ENCODE measurements at regions not wholly inside any gene's neighbourhood (a gene's known extent, or its start where the extent isn't known, plus 50 kb on each side); places are given as distances from the start of the nearest gene placed in this dataset.

DNA sequence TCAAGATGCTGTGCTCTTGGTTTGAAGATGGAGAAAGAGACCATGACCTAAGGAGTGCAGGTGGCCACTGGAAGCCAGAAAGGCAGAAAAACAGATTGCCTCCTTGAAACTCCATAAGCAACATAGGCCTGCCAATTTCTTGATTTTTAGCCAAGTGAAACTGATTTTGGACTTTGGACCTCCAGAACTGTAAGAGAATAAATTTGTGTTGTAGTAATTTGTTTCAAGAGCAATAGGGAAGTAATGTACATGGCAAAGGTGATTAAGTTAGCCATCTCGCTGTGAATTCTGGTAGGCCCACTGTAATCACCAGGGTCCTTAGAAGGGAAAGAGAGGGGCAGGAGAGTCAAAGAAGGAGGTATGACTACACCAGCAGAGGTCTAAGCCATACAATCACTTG is 238.8 kb downstream of the CNTN3 start:
- DNase-seq (ENCODE audit: low read depth, low spot score) = no peak
- Histone ChIP-seq H3K27me3 (replicated peaks in 1 of 2; ENCODE audit: control insufficient read depth in 2 of 2, insufficient read depth in 2 of 2, low read length in 1 of 2) (no peaks in the 10 kb centered on the region), H3K9me3 (replicated peaks; ENCODE audit: control insufficient read depth, insufficient read depth, low read length) (no peaks in the 10 kb centered on the region), H3K9ac (ENCODE audit: control insufficient read depth, insufficient read depth, low read length) (no peak overlapping the region), H4K20me1 (ENCODE audit: control insufficient read depth, insufficient read depth) (no peaks in the 10 kb centered on the region), H3K27ac (ENCODE audit: control insufficient read depth, insufficient read depth) (no peak overlapping the region), H3K4me1 (ENCODE audit: control insufficient read depth, insufficient read depth, low read length) (no peaks in the 10 kb centered on the region), H3K4me2 (ENCODE audit: control insufficient read depth, insufficient read depth) (no peak overlapping the region), H3K4me3 (no peak overlapping the region), H2AFZ (ENCODE audit: control insufficient read depth, low read depth, low read length) (no peak overlapping the region), H3K79me2 (ENCODE audit: control insufficient read depth, insufficient read depth, low read length) (no peaks in the 10 kb centered on the region), H3K36me3 (ENCODE audit: control insufficient read depth in 2 of 2, insufficient read depth in 2 of 2, low read length in 1 of 2) (no peaks in the 10 kb centered on the region)
- intact Hi-C loops (cut with micrococcal nuclease; ENCODE audit: unreplicated experiment) (no loop called here), in situ Hi-C loops (cut with MboI) (no loop called here)
- no peak for FAIRE-seq
- 45% methylated on average over 1 of the region's 1 CpG for WGBS (ENCODE audit: insufficient coverage, insufficient replicate concordance, low lambda C conversion rate, missing lambda C conversion rate)
- BruUV-seq (replicated peaks) = no TSS peak
- TF ChIP-seq EED (IDR thresholded peaks at IDR 0.05; ENCODE audit: low read depth) (no peak), SRF (IDR thresholded peaks at IDR 0.05; ENCODE audit: low read depth in 2 of 2, low read length in 2 of 2) (no peak), MEF2B (IDR thresholded peaks at IDR 0.05; ENCODE audit: partially characterized antibody, poor library complexity, severe bottlenecking) (no peak), NR2C2 (IDR thresholded peaks at IDR 0.05; ENCODE audit: borderline replicate concordance, control insufficient read depth, insufficient read length, low read depth) (no peak), TCF7 (IDR thresholded peaks at IDR 0.05; ENCODE audit: borderline replicate concordance) (no peak), STAT1 (conservative IDR thresholded peaks at IDR 0.05) (no peak)
- TF ChIP-seq, protein P1, sequence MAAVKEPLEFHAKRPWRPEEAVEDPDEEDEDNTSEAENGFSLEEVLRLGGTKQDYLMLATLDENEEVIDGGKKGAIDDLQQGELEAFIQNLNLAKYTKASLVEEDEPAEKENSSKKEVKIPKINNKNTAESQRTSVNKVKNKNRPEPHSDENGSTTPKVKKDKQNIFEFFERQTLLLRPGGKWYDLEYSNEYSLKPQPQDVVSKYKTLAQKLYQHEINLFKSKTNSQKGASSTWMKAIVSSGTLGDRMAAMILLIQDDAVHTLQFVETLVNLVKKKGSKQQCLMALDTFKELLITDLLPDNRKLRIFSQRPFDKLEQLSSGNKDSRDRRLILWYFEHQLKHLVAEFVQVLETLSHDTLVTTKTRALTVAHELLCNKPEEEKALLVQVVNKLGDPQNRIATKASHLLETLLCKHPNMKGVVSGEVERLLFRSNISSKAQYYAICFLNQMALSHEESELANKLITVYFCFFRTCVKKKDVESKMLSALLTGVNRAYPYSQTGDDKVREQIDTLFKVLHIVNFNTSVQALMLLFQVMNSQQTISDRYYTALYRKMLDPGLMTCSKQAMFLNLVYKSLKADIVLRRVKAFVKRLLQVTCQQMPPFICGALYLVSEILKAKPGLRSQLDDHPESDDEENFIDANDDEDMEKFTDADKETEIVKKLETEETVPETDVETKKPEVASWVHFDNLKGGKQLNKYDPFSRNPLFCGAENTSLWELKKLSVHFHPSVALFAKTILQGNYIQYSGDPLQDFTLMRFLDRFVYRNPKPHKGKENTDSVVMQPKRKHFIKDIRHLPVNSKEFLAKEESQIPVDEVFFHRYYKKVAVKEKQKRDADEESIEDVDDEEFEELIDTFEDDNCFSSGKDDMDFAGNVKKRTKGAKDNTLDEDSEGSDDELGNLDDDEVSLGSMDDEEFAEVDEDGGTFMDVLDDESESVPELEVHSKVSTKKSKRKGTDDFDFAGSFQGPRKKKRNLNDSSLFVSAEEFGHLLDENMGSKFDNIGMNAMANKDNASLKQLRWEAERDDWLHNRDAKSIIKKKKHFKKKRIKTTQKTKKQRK (IDR thresholded peaks at IDR 0.05; ENCODE audit: low read depth, low read length) = no peak
- CTCF ChIA-PET = no interaction called here
- SMC1A ChIA-PET (ENCODE audit: uncharacterized antibody, unreplicated experiment) = no interaction called here
- RAD21 ChIA-PET (ENCODE audit: unreplicated experiment) = no interaction called here
- ATAC-seq = no peak
- POLR2A ChIA-PET = no interaction called here

All from GM12878 (cell line).